ENCODE measurements at regions not wholly inside any gene's neighbourhood (a gene's known extent, or its start where the extent isn't known, plus 50 kb on each side); places are given as distances from the start of the nearest gene placed in this dataset.

DNA sequence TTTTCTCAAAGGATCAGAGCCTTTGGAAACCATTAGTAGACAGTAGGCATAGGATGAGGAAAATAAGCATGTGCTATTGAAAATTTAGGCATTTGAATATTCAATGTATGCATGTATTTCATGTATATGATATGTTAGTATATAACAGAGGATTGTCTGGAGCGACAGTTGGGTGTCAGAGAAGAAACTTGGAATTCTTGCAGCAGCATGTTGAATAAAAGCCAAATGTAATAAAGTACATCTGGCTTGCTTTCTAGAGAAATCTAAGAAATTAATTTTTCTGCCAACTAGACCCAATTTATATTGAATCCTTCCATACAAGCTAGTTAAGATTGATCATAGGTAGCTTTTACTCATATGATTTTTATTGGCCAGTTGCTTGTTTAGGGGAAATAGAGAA, 578.8 kb downstream of the CDH11 start:
- no peaks in the 10 kb centered on the region for H3K27me3 Mint-ChIP-seq (ENCODE audit: unreplicated experiment)
- H3K9me3 Mint-ChIP-seq (ENCODE audit: unreplicated experiment): no peaks in the 10 kb centered on the region
- peaks cover 3% of the 10 kb centered on the region for H3K36me3 Mint-ChIP-seq (ENCODE audit: unreplicated experiment)
- TF ChIP-seq, protein P1, sequence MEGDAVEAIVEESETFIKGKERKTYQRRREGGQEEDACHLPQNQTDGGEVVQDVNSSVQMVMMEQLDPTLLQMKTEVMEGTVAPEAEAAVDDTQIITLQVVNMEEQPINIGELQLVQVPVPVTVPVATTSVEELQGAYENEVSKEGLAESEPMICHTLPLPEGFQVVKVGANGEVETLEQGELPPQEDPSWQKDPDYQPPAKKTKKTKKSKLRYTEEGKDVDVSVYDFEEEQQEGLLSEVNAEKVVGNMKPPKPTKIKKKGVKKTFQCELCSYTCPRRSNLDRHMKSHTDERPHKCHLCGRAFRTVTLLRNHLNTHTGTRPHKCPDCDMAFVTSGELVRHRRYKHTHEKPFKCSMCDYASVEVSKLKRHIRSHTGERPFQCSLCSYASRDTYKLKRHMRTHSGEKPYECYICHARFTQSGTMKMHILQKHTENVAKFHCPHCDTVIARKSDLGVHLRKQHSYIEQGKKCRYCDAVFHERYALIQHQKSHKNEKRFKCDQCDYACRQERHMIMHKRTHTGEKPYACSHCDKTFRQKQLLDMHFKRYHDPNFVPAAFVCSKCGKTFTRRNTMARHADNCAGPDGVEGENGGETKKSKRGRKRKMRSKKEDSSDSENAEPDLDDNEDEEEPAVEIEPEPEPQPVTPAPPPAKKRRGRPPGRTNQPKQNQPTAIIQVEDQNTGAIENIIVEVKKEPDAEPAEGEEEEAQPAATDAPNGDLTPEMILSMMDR (IDR thresholded peaks at IDR 0.05): no peak
- H3K4me1 Mint-ChIP-seq (ENCODE audit: unreplicated experiment): no peaks in the 10 kb centered on the region
- H3K4me3 Mint-ChIP-seq (ENCODE audit: unreplicated experiment): no peak overlapping the region
- DNase-seq (ENCODE audit: extremely low spot score, unreplicated experiment): no peak
- no peak overlapping the region for H3K27ac Mint-ChIP-seq (ENCODE audit: unreplicated experiment)

DNA sequence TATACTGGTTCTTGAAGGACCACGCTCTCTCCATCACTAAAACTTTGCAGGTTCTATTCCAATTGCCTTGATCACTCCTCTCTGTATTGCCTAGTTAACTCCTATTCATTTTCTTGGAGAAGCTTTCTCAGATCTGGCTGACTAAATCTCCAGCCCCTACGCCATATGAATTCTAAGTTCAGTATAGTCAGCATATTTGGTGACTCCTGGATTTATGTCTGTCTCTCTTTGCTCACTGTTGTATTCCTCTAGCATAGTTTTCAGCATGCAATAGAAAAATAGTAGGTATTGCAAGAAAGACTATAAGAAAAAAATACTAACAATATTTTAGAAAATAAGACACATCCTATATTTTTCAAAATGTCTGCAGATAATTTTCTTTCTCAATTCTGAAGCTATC, 579.7 kb downstream of the CDH11 start:
- Mint-ChIP-seq H3K27ac (ENCODE audit: unreplicated experiment) (no peak overlapping the region), H3K36me3 (ENCODE audit: unreplicated experiment) (peaks cover 3% of the 10 kb centered on the region), H3K9me3 (ENCODE audit: unreplicated experiment) (no peaks in the 10 kb centered on the region), H3K27me3 (ENCODE audit: unreplicated experiment) (no peaks in the 10 kb centered on the region), H3K4me3 (ENCODE audit: unreplicated experiment) (no peak overlapping the region), H3K4me1 (ENCODE audit: unreplicated experiment) (no peaks in the 10 kb centered on the region)
- TF ChIP-seq, protein P1 (IDR thresholded peaks at IDR 0.05): no peak
- DNase-seq (ENCODE audit: extremely low spot score, unreplicated experiment): no peak

DNA sequence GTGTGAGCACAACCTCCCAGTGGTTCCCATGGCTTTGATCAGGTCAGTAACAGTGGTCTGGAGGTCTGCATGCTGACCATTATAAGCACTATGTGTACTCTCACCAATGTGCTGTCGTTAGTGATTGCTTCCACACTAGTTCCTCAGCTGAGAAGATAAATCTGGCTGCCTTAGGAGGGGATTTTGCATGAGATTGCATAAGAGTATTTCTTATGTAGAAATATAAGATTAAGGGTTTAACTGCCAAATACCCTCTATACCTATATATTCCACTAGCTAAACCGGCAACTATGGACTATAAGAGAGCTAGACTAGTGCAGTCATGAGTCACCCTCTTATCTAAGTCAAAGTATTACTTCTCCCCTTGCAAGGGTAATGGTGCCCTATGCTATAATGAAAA, 580.2 kb downstream of the CDH11 start:
- H3K4me3 Mint-ChIP-seq (ENCODE audit: unreplicated experiment): no peak overlapping the region
- H3K27me3 Mint-ChIP-seq (ENCODE audit: unreplicated experiment): no peaks in the 10 kb centered on the region
- TF ChIP-seq, protein P1 (IDR thresholded peaks at IDR 0.05): no peak
- H3K9me3 Mint-ChIP-seq (ENCODE audit: unreplicated experiment): no peaks in the 10 kb centered on the region
- no peak overlapping the region for H3K27ac Mint-ChIP-seq (ENCODE audit: unreplicated experiment)
- H3K36me3 Mint-ChIP-seq (ENCODE audit: unreplicated experiment): peaks cover 3% of the 10 kb centered on the region
- no peak for DNase-seq (ENCODE audit: extremely low spot score, unreplicated experiment)
- no peaks in the 10 kb centered on the region for H3K4me1 Mint-ChIP-seq (ENCODE audit: unreplicated experiment)

DNA sequence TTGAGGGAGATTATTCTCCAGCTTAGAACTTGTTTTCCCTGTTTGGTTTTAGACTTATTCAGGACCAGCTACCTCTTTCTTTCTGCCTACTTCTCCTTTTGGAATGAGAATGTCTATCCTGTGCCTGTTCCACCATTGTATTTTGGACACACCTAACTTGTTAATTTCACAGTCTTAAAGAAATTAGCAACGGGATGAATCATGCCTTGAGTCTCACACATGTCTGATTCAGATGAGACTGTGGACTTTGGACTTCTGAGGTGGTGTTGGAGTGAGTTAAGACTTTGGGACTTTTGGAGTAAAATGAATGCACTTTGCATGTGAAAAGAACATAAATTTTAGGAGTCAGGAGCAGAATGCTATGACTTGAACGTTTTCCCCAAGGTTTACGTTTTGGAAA, 581.4 kb downstream of the CDH11 start:
- H3K36me3 Mint-ChIP-seq (ENCODE audit: unreplicated experiment): no peaks in the 10 kb centered on the region
- no peaks in the 10 kb centered on the region for H3K27me3 Mint-ChIP-seq (ENCODE audit: unreplicated experiment)
- no peak overlapping the region for H3K27ac Mint-ChIP-seq (ENCODE audit: unreplicated experiment)
- H3K9me3 Mint-ChIP-seq (ENCODE audit: unreplicated experiment): no peaks in the 10 kb centered on the region
- no peak overlapping the region for H3K4me3 Mint-ChIP-seq (ENCODE audit: unreplicated experiment)
- no peaks in the 10 kb centered on the region for H3K4me1 Mint-ChIP-seq (ENCODE audit: unreplicated experiment)
- TF ChIP-seq, protein P1 (IDR thresholded peaks at IDR 0.05): no peak
- no peak for DNase-seq (ENCODE audit: extremely low spot score, unreplicated experiment)

DNA sequence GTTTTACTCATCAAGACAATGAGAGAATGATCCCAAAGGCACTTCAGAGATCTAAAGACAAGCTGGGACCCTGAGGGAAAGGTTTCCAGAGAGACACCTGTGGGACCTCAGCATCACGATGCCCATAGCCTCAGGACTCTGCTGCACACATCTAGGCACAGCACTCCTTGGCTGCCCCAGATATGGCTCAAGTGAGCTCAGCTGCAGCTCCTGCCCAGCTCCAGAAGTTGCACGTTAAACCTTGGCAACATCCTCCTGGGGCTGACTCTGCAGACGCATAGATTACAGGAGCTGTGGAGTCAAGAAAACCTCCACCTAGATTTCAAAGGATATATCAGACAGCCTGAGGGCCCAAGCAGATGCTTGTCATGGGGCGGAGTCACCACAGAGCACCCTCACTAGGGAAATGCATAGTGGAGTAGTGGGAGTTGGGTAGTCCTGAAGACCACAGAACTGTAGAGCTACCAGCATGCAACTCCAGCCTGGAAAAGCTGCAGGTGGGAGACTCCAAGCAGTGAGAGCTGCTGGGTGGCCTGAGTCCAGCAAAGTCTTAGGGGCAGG, 582.0 kb downstream of the CDH11 start:
- Mint-ChIP-seq H3K27ac (ENCODE audit: unreplicated experiment) (no peak overlapping the region), H3K4me3 (ENCODE audit: unreplicated experiment) (no peak overlapping the region), H3K4me1 (ENCODE audit: unreplicated experiment) (no peaks in the 10 kb centered on the region), H3K9me3 (ENCODE audit: unreplicated experiment) (no peaks in the 10 kb centered on the region), H3K27me3 (ENCODE audit: unreplicated experiment) (no peaks in the 10 kb centered on the region), H3K36me3 (ENCODE audit: unreplicated experiment) (peaks cover 1% of the 10 kb centered on the region)
- no peak for DNase-seq (ENCODE audit: extremely low spot score, unreplicated experiment)
- TF ChIP-seq, protein P1 (IDR thresholded peaks at IDR 0.05): no peak
